ENCODE measurements at regions not wholly inside any gene's neighbourhood (a gene's known extent, or its start where the extent isn't known, plus 50 kb on each side); places are given as distances from the start of the nearest gene placed in this dataset.
"Not testable (repeated sequence)": the region's sequence is repeated elsewhere in the genome, so short reads cannot be mapped to it uniquely, and the experiment has no call there.

- Histone ChIP-seq H3K27ac (ENCODE audit: low read depth, low read length) (no peak overlapping the region), H3K36me3 (ENCODE audit: control insufficient read depth in 1 of 2, insufficient read depth in 2 of 2, low read length in 2 of 2) (no peaks in the 10 kb centered on the region), H3K27me3 (ENCODE audit: control insufficient read depth in 1 of 2, insufficient read depth in 2 of 2, low read length in 2 of 2) (no peaks in the 10 kb centered on the region), H3K9me3 (ENCODE audit: control insufficient read depth in 1 of 2, low read length in 2 of 2) (no peaks in the 10 kb centered on the region), H3K9ac (ENCODE audit: low read depth in 1 of 2, low read length in 2 of 2) (no peak overlapping the region), H3K4me1 (ENCODE audit: control insufficient read depth in 1 of 2, insufficient read depth in 2 of 2, low read length in 2 of 2) (peaks cover 9 to 25% of the 10 kb centered on the region in 2 donors), H3K4me3 (ENCODE audit: low read depth in 1 of 2, low read length in 2 of 2) (no peak overlapping the region)
These were observed 119.0 kb upstream of the SERPINE2 start for GRCh38 chr2:224158061-224158460.

GRCh38 chr2:224157655-224158054 is 118.6 kb upstream of the SERPINE2 start:
- no peak overlapping the region for H3K9ac ChIP-seq (ENCODE audit: low read depth in 1 of 2, low read length in 2 of 2)
- no peak overlapping the region for H3K4me3 ChIP-seq (ENCODE audit: low read depth in 1 of 2, low read length in 2 of 2)
- peaks cover 9 to 25% of the 10 kb centered on the region in 2 donors for H3K4me1 ChIP-seq (ENCODE audit: control insufficient read depth in 1 of 2, insufficient read depth in 2 of 2, low read length in 2 of 2)
- H3K27ac ChIP-seq (ENCODE audit: low read depth, low read length), result no peak overlapping the region
- no peaks in the 10 kb centered on the region for H3K9me3 ChIP-seq (ENCODE audit: control insufficient read depth in 1 of 2, low read length in 2 of 2)
- no peaks in the 10 kb centered on the region for H3K36me3 ChIP-seq (ENCODE audit: control insufficient read depth in 1 of 2, insufficient read depth in 2 of 2, low read length in 2 of 2)
- no peaks in the 10 kb centered on the region for H3K27me3 ChIP-seq (ENCODE audit: control insufficient read depth in 1 of 2, insufficient read depth in 2 of 2, low read length in 2 of 2)

- H3K27me3 ChIP-seq (ENCODE audit: control insufficient read depth in 1 of 2, insufficient read depth in 2 of 2, low read length in 2 of 2), result no peaks in the 10 kb centered on the region
- H3K27ac ChIP-seq (ENCODE audit: low read depth, low read length), result no peak overlapping the region
- H3K9me3 ChIP-seq (ENCODE audit: control insufficient read depth in 1 of 2, low read length in 2 of 2), result no peaks in the 10 kb centered on the region
- H3K36me3 ChIP-seq (ENCODE audit: control insufficient read depth in 1 of 2, insufficient read depth in 2 of 2, low read length in 2 of 2), result no peaks in the 10 kb centered on the region
- H3K9ac ChIP-seq (ENCODE audit: low read depth in 1 of 2, low read length in 2 of 2), result no peak overlapping the region
- H3K4me3 ChIP-seq (ENCODE audit: low read depth in 1 of 2, low read length in 2 of 2), result no peak overlapping the region
- peaks cover 9 to 25% of the 10 kb centered on the region in 2 donors for H3K4me1 ChIP-seq (ENCODE audit: control insufficient read depth in 1 of 2, insufficient read depth in 2 of 2, low read length in 2 of 2)
These were observed 117.3 kb upstream of the SERPINE2 start for GRCh38 chr2:224156436-224156835.

GRCh38 chr2:224155896-224156295 is 116.8 kb upstream of the SERPINE2 start:
- Histone ChIP-seq H3K9ac (ENCODE audit: low read depth in 1 of 2, low read length in 2 of 2) (no peak overlapping the region), H3K36me3 (ENCODE audit: control insufficient read depth in 1 of 2, insufficient read depth in 2 of 2, low read length in 2 of 2) (no peaks in the 10 kb centered on the region), H3K27ac (ENCODE audit: low read depth, low read length) (no peak overlapping the region), H3K9me3 (ENCODE audit: control insufficient read depth in 1 of 2, low read length in 2 of 2) (no peaks in the 10 kb centered on the region), H3K27me3 (ENCODE audit: control insufficient read depth in 1 of 2, insufficient read depth in 2 of 2, low read length in 2 of 2) (no peaks in the 10 kb centered on the region), H3K4me1 (ENCODE audit: control insufficient read depth in 1 of 2, insufficient read depth in 2 of 2, low read length in 2 of 2) (peaks cover 9 to 25% of the 10 kb centered on the region in 2 donors), H3K4me3 (ENCODE audit: low read depth in 1 of 2, low read length in 2 of 2) (no peak overlapping the region)

GRCh38 chr2:224155371-224155770 is 116.3 kb upstream of the SERPINE2 start:
- Histone ChIP-seq H3K9me3 (ENCODE audit: control insufficient read depth in 1 of 2, low read length in 2 of 2) (no peaks in the 10 kb centered on the region), H3K4me1 (ENCODE audit: control insufficient read depth in 1 of 2, insufficient read depth in 2 of 2, low read length in 2 of 2) (peaks cover 9 to 25% of the 10 kb centered on the region in 2 donors), H3K4me3 (ENCODE audit: low read depth in 1 of 2, low read length in 2 of 2) (no peak overlapping the region), H3K27me3 (ENCODE audit: control insufficient read depth in 1 of 2, insufficient read depth in 2 of 2, low read length in 2 of 2) (no peaks in the 10 kb centered on the region), H3K36me3 (ENCODE audit: control insufficient read depth in 1 of 2, insufficient read depth in 2 of 2, low read length in 2 of 2) (no peaks in the 10 kb centered on the region), H3K9ac (ENCODE audit: low read depth in 1 of 2, low read length in 2 of 2) (no peak overlapping the region), H3K27ac (ENCODE audit: low read depth, low read length) (no peak overlapping the region)

- H3K27me3 ChIP-seq (ENCODE audit: control insufficient read depth in 1 of 2, insufficient read depth in 2 of 2, low read length in 2 of 2), result no peaks in the 10 kb centered on the region
These were observed 112.7 kb upstream of the SERPINE2 start for GRCh38 chr2:224151680-224152310.

GRCh38 chr2:224151161-224151560 is 112.1 kb upstream of the SERPINE2 start:
- Histone ChIP-seq H3K4me1 (ENCODE audit: control insufficient read depth in 1 of 2, insufficient read depth in 2 of 2, low read length in 2 of 2) (peaks cover 15 to 30% of the 10 kb centered on the region in 2 donors), H3K27ac (ENCODE audit: low read depth, low read length) (no peak overlapping the region), H3K27me3 (ENCODE audit: control insufficient read depth in 1 of 2, insufficient read depth in 2 of 2, low read length in 2 of 2) (no peaks in the 10 kb centered on the region), H3K4me3 (ENCODE audit: low read depth in 1 of 2, low read length in 2 of 2) (no peak overlapping the region), H3K36me3 (ENCODE audit: control insufficient read depth in 1 of 2, insufficient read depth in 2 of 2, low read length in 2 of 2) (no peaks in the 10 kb centered on the region), H3K9me3 (ENCODE audit: control insufficient read depth in 1 of 2, low read length in 2 of 2) (no peaks in the 10 kb centered on the region), H3K9ac (ENCODE audit: low read depth in 1 of 2, low read length in 2 of 2) (no peak overlapping the region)

More at GRCh38 chr2:224151680-224152310, 112.7 kb upstream of the SERPINE2 start:
- Histone ChIP-seq H3K4me3 (ENCODE audit: low read depth in 1 of 2, low read length in 2 of 2) (no peak overlapping the region), H3K4me1 (ENCODE audit: control insufficient read depth in 1 of 2, insufficient read depth in 2 of 2, low read length in 2 of 2) (peaks cover 12 to 24% of the 10 kb centered on the region in 2 donors), H3K9ac (ENCODE audit: low read depth in 1 of 2, low read length in 2 of 2) (no peak overlapping the region), H3K27ac (ENCODE audit: low read depth, low read length) (no peak overlapping the region), H3K36me3 (ENCODE audit: control insufficient read depth in 1 of 2, insufficient read depth in 2 of 2, low read length in 2 of 2) (no peaks in the 10 kb centered on the region), H3K9me3 (ENCODE audit: control insufficient read depth in 1 of 2, low read length in 2 of 2) (no peaks in the 10 kb centered on the region)

- H3K27me3 ChIP-seq (ENCODE audit: control insufficient read depth in 1 of 2, insufficient read depth in 2 of 2, low read length in 2 of 2); H3K27ac ChIP-seq (ENCODE audit: low read depth, low read length); H3K4me3 ChIP-seq (ENCODE audit: low read depth in 1 of 2, low read length in 2 of 2); H3K9me3 ChIP-seq (ENCODE audit: control insufficient read depth in 1 of 2, low read length in 2 of 2); H3K36me3 ChIP-seq (ENCODE audit: control insufficient read depth in 1 of 2, insufficient read depth in 2 of 2, low read length in 2 of 2); H3K9ac ChIP-seq (ENCODE audit: low read depth in 1 of 2, low read length in 2 of 2): not testable (repeated sequence)
- peaks cover 11 to 21% of the 10 kb centered on the region in 2 donors for H3K4me1 ChIP-seq (ENCODE audit: control insufficient read depth in 1 of 2, insufficient read depth in 2 of 2, low read length in 2 of 2)
These were observed 109.0 kb upstream of the SERPINE2 start for GRCh38 chr2:224148058-224148457.

- Histone ChIP-seq H3K27me3 (ENCODE audit: control insufficient read depth in 1 of 2, insufficient read depth in 2 of 2, low read length in 2 of 2) (no peaks in the 10 kb centered on the region), H3K9ac (ENCODE audit: low read depth in 1 of 2, low read length in 2 of 2) (no peak overlapping the region), H3K4me3 (ENCODE audit: low read depth in 1 of 2, low read length in 2 of 2) (peak overlapping the region in 1 of 2 donors; percentile 48), H3K27ac (ENCODE audit: low read depth, low read length) (peak overlapping the region; percentile 17), H3K9me3 (ENCODE audit: control insufficient read depth in 1 of 2, low read length in 2 of 2) (no peaks in the 10 kb centered on the region), H3K36me3 (ENCODE audit: control insufficient read depth in 1 of 2, insufficient read depth in 2 of 2, low read length in 2 of 2) (no peaks in the 10 kb centered on the region), H3K4me1 (ENCODE audit: control insufficient read depth in 1 of 2, insufficient read depth in 2 of 2, low read length in 2 of 2) (peaks cover 11 to 21% of the 10 kb centered on the region in 2 donors)
These were observed 108.1 kb upstream of the SERPINE2 start for GRCh38 chr2:224147174-224147573.

GRCh38 chr2:224146356-224147160 is 107.5 kb upstream of the SERPINE2 start:
- Histone ChIP-seq H3K4me1 (ENCODE audit: control insufficient read depth in 1 of 2, insufficient read depth in 2 of 2, low read length in 2 of 2) (peaks cover 11 to 21% of the 10 kb centered on the region in 2 donors), H3K9me3 (ENCODE audit: control insufficient read depth in 1 of 2, low read length in 2 of 2) (no peaks in the 10 kb centered on the region), H3K27ac (ENCODE audit: low read depth, low read length) (peak overlapping the region; percentile 39), H3K36me3 (ENCODE audit: control insufficient read depth in 1 of 2, insufficient read depth in 2 of 2, low read length in 2 of 2) (no peaks in the 10 kb centered on the region), H3K9ac (ENCODE audit: low read depth in 1 of 2, low read length in 2 of 2) (no peak overlapping the region), H3K4me3 (ENCODE audit: low read depth in 1 of 2, low read length in 2 of 2) (peak overlapping the region; percentile 2 to 19), H3K27me3 (ENCODE audit: control insufficient read depth in 1 of 2, insufficient read depth in 2 of 2, low read length in 2 of 2) (no peaks in the 10 kb centered on the region)

Data from duodenal mucosa (tissue), 2 donors.